ENCODE measurements at regions not wholly inside any gene's neighbourhood (a gene's known extent, or its start where the extent isn't known, plus 50 kb on each side); places are given as distances from the start of the nearest gene placed in this dataset.

DNA sequence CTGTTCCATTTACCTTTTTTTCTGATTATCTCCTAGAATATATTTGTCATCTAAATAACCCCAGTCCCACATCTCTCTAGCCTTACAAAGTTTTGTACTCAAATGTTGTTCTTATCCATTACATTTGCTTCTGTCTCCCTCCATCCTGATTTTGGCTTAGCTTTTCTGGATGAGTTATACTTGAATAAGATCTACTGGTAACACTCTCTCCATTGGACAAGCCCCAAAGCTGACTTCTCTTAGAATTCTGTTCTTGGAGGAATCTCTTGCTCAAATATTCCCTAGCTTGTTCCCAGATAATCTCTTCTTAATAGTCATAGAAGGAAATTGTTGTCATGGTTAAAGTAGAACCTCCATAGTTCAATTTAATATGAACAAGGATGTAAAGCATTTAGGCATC, 115.5 kb upstream of the HS3ST1 start:
- POLR2A ChIA-PET = no interaction called here
- in situ Hi-C loops (cut with HindIII; ENCODE audit: extremely low pct_ligation_motif_present, low pct_unique_long_range_greater_than_20kb) (no loop called here), intact Hi-C loops (cut with micrococcal nuclease; ENCODE audit: unreplicated experiment) (no loop called here)
- FAIRE-seq = no peak
- no peak for DNase-seq (ENCODE audit: low spot score)
- Histone ChIP-seq H3K4me1 (ENCODE audit: insufficient read depth, low read length) (no peaks in the 10 kb centered on the region), H3K9me3 (ENCODE audit: low read length) (peaks cover 57% of the 10 kb centered on the region), H3K9ac (ENCODE audit: insufficient read depth, low read depth, low read length) (no peak overlapping the region), H3K27ac (ENCODE audit: extremely low read length, insufficient read depth, low read length) (no peak overlapping the region), H2AFZ (ENCODE audit: low read length) (no peak overlapping the region), H3K36me3 (replicated peaks in 1 of 2; ENCODE audit: control insufficient read depth in 1 of 2, insufficient read depth in 2 of 2, low read length in 2 of 2) (no peaks in the 10 kb centered on the region), H3K4me2 (ENCODE audit: low read depth, low read length) (no peak overlapping the region), H3K4me3 (replicated peaks in 1 of 3; ENCODE audit: insufficient read depth in 1 of 3, low read depth in 2 of 3, low read length in 3 of 3) (no peak overlapping the region), H3K27me3 (ENCODE audit: control insufficient read depth in 1 of 2, insufficient read depth in 2 of 2, low read length in 2 of 2) (no peaks in the 10 kb centered on the region), H4K20me1 (ENCODE audit: insufficient read depth, low read length) (no peaks in the 10 kb centered on the region), H3K79me2 (ENCODE audit: insufficient read depth, low read length) (no peaks in the 10 kb centered on the region)
- BruUV-seq (replicated peaks) = no TSS peak
- no peak for ATAC-seq
- CTCF ChIA-PET (ENCODE audit: low intra/inter-chr PET ratio, low total read pairs) = no interaction called here
- TF ChIP-seq ARID4A (CRISPR knock-in tag; IDR thresholded peaks at IDR 0.05; ENCODE audit: borderline replicate concordance) (no peak), BCL6 (CRISPR knock-in tag; IDR thresholded peaks at IDR 0.05) (no peak), FOXP1 (IDR thresholded peaks at IDR 0.05) (no peak), FOXP1 (CRISPR knock-in tag; IDR thresholded peaks at IDR 0.05) (no peak), ZBTB8A (CRISPR knock-in tag; IDR thresholded peaks at IDR 0.05; ENCODE audit: borderline replicate concordance, low read depth) (no peak), ARNT2 (CRISPR knock-in tag; IDR thresholded peaks at IDR 0.05; ENCODE audit: low read depth) (no peak), ISX (CRISPR knock-in tag; conservative IDR thresholded peaks at IDR 0.05) (no peak)

Measured in HepG2 (cell line).